ENCODE measurements at regions not wholly inside any gene's neighbourhood (a gene's known extent, or its start where the extent isn't known, plus 50 kb on each side); places are given as distances from the start of the nearest gene placed in this dataset.
"Not testable (repeated sequence)": the region's sequence is repeated elsewhere in the genome, so short reads cannot be mapped to it uniquely, and the experiment has no call there.

DNA sequence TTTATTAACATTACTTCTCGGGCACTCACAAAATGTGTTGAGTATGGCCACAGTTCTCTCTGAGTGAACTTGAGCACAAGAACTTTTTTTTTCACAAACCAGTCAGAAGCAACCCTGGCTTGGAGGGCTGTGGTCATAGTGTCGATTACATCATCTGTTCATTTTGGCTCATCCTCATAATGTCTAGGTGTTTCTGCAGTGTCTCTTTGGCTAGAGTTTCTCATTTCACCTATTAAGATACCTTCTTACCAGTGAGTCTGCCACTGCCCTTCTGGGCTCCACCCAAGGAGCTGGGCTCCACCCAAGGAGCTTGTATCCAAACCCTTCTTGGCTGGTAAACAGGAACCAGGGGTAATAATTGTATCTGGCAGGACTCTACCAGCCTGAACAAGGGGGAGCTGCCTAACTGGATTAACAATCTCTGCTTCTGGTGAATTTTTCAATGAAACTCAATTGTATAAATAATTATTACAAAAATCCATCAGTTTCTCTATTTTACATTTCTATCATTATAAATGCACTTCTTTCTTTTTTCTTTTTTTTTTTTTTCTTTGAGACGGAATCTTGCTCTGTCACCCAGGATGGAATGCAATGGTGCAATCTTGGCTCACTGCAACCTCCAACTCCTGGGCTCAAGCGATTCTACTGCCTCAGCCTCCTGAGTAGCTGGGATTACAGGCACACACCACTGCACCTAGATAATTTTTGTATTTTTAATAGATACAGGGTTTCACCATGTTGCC lies 667.7 kb upstream of the SLIT2 start:
- DNase-seq: no peak

DNA sequence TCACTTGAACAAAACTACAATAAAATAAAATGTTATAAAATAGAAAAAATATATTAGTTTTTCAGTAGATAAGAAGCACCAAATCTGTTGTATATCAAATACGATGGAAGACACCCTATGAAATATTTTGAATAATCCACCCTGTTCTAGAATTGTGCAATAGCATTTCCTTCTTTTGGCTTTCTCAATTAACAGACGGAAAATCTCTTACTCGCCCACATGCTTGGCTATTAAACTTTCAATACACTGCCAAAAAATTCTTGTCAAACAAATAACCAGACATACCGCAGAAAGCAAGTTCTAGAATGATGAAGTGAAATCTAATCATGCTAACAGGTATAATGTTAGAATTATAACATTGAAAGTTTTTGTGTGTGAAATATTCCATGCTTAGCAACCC lies 671.6 kb upstream of the SLIT2 start:
- no peak for DNase-seq

DNA sequence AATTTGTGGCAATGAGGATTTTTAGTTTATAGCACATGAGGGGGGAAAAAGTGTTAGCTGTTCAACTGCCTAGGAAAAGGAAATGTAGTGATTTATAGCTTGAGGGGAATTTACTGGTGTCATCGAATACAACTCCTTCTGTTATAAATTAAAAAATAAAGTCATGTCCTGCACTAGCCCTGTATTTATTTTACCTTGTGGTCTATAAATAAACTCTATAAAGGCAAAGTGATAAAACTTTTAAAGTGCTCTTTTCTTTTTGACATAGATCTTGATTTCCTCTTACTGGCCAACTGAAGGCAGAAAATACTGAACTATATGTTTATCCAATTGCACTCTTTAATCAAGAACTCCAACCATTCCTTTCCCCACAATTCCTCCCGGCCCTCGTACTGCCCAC lies 672.1 kb upstream of the SLIT2 start:
- DNase-seq: no peak

DNA sequence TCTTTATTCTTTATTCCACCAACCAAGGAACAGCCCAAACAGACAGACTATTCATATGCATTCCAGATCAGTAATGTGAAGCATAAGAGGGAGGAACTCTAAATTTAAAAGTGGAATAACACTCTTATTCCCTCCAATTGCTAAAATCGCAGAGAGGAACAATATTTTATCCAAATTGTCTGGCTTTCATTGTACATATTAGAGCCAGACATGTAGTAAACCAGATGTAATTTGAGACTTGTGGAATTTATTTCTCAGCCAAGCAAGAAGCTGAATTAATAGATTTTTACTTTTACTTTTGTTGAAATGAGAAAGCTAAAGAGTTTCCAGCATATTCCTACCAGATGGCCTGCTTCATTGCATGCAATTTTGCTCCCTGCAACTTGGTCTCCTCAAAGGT lies 674.6 kb upstream of the SLIT2 start:
- no peak for DNase-seq

DNA sequence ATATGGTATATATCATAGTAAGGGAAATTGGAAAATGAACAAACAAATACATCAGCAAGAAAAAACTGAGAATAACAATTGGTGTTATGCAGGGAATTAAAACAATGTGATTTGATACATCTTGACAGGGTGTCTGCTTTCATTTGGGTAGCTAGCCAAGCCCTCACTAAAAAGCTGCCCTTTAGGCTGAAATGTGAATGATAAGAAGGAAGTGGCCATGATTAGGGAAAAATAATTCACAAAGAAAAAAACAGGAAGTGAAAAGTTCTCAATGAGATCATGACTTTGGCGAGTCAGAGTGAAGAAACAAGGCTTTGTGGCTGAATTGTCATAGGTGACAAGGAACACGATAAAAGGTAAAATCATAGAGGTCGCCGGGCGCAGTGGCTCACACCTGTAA lies 675.8 kb upstream of the SLIT2 start:
- DNase-seq: no peak

DNA sequence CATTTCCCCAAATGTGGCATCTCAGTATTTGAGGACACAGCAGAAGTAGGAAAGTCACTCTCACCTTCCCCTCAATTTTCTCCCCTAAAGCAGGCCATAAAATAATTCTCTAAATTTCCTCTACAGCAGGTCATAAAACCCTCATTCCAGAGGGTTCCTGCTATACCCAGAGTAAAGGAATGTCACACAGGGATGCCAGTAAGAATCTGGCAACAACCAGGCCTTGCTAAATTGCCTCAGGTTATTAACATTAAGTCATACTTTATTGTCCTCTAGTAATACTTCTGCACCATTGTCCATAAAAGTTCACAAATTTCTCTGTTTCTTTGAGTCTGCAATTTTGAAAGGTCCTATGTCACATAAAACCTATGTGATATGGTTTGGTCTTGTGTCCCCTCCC lies 685.7 kb upstream of the SLIT2 start:
- no peak for DNase-seq

DNA sequence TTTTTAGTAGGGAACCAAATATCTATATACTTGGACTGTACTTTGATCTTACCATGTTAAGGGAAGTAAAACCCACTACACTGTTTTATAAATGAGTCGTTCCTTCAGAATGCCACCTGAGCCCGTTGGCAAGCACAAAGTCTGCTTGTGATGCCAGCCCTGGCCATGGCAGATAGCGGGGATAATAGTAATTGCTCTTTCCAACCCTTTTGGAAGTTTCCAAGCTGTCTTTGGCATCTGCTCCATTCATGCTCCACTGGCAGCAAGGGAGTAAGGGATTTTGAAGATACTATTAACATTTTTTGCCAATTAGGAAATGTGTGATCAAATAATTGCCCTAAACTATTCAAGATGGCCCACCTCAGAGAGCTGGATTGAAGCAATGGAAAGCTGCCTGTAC lies 689.2 kb upstream of the SLIT2 start:
- no peak for DNase-seq

DNA sequence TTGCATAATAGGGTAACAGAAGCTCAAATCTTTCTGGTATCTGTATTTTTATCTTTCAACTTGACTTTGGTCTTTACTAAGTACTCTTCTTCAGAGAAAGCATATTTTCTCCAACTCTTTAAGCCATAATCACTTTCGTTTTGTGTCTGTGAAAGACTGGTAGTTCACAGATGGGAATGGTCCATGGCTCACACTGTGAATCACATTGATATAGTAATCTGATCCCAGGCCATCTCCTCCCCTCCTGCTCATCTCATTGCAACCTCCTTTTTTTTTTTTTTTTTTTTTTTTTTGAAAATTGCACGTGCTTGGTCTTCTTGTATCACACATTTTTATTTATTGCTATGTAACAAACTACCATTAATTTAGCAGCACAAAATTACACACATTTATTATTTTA lies 694.5 kb upstream of the SLIT2 start:
- DNase-seq: no peak

DNA sequence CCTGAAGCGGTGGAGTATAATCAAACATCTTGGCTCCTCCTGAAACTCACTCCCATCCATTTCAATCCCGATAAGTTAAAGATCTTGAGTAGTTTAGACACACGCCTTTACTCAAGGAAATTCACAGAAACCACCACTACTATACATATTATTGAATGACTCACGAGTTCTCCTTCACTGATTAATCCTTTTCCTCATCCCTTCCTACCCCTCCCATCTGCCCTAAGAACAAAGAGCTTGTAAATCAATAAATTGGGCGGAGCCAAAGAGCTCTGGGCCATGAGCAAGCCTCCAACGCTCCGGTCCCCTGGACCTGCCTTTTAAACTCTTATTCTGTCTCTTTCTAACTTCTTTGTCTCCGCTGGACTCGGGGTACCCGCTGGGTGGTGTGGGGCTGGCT lies 695.4 kb upstream of the SLIT2 start:
- DNase-seq: not testable (repeated sequence)

DNA sequence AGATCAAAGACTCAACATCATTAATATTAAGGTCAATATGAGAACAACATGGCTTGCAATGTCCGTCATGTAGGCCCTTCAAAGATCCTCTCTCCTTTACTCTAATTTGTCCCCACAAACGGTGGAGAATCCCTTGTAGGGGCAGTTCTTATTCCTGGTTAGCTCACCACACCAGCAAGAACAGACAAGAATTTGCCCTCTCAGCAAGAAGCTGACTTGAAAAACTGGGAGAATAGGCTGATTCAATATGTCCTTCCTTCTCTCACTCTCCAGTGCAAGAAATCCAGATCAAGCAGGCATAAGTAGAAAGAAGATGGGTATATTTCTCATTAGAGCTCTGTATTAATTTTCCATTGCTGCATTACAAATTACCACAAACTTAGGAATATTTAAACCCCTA lies 704.2 kb upstream of the SLIT2 start:
- DNase-seq: no peak

DNA sequence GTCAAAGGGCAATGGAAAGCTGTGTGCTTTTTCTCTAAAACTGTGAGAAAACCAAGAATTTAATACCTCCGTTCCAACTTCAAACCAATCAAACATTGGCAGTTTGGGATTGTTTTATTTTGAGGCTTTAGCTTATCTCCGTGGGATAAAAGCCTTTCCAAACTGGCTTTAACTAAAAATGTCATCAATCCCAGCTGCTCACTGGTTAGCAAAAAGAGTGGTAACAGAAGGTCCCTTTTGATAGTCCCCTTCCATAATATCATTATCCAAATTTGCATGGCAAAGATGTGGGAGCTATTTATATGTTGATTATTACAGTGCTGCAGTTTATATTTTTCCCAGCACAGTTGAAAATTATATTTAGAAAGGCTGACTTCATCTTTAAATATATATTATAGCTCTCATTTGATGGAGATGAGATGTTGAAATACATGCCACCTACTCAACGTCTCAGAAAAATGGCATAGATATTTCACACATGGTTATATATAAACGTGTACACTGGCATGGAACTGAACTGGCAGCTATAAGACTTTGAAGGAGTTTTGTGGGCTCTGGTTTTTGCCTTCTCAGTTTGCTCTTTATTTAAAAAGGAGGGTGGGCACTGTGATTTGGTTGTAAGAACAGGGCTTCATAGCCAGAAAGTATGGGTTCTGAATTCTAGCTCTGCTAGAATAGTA lies 707.1 kb upstream of the SLIT2 start:
- no peak for DNase-seq

DNA sequence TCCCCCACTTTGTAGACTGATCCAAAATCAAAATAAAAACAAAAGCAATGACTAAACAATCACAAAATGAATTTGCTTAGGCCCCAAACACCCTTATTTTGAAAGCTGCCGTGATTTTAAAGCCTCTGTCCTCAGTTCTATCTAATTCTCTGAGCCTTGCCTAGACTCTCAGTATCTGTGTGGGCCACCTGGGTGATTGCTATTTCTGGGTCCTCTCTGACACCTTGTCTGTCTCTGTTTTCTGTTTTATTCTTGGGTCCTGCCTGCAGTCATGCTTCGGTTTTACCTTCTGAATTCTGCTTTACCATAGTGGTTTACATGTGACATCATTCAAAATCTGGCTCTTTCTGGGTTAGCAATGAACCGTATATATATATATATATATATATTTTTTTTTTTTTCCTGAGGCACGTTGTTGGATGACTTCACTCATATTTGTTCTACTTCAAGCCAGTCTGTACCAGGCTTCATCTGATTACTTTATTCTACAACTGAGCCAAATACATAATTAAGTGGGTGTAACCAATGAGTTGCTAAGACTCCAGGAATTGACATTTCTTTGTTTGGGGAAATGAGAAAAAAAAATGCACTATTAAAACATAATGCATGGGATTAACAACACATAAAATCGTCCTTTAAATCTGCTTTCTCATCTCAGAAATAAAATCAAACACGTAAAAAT lies 710.7 kb upstream of the SLIT2 start:
- no peak for DNase-seq

DNA sequence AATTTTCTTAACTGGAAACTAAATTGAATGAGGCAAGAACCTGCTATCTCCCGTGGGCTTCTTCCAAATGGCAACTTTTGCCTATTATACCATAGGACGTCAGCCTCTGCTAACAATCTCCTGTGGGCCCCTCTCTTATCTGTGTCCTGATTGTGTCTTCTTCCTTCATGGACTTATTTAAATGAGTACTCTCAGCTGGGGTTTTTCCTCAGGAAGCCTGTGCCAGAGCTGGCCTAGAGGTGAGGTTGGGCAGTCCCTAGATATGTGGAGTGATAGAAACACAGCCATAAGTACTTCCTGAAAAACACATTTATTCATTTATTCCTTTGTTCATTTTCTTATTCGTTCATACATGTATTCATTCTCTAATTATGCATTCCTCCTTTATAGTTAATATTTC lies 712.5 kb upstream of the SLIT2 start:
- no peak for DNase-seq

DNA sequence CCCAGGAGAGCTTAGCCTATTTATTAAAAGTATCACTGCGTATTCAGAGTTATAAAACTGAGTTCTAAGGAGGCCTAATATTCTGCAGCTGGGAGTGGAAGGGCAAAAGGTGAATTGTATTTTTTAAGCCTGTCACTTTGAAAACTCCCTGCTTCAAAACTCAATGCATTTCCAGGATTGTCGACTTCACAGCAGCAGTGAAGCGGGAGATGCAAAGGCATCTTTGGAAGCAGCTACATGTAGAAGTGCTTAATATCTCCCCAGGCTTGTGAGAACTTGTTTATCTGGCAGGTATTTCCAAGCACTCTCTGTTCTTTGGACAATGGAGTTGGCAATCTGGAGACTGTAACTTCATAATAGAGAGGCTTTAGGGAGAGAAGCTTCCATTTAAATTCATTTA lies 717.5 kb upstream of the SLIT2 start:
- DNase-seq: no peak

DNA sequence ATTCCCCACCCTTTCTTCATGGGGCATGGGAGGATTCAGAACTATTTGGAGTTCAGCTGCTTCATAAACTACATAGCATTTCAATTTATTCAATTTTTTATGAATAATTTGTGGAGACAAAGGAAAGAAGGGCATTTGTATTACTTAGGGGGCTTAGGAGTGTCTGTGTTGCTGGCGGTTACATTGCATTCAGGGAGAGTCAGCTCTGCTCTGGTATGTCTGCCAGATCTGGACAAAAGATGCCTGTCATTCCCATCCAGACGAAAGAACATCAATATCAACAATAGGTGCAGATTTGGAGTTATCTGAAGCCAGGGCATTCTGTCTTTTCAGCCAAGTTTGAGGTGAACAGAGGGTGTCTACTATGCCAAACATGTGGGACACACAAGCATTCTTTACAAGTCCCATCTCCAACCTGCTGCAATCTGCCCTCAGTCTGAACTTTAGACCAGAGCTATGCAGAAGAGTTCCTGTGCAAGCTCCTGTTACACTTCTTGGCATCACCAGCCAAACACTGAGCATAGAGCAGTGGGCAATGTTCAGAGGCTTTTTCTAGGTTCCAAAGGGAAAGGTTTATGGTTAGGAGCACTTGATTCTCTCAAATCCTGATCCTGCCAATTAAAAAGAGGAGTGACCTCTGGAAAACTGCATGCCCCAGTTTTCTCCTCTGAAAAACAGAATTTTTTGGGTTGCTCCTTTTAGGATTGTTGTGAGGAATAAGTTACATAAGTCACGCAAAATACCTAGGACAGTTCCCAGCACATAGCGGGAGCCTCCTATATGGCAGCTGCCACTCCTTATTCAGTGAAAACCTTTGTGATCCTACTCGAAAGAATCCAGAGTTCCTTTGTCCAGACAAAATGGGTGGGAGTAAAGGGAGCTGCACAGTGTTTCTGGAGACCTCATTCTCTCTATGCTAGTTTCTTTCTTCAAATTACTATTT lies 719.5 kb upstream of the SLIT2 start:
- no peak for DNase-seq

DNA sequence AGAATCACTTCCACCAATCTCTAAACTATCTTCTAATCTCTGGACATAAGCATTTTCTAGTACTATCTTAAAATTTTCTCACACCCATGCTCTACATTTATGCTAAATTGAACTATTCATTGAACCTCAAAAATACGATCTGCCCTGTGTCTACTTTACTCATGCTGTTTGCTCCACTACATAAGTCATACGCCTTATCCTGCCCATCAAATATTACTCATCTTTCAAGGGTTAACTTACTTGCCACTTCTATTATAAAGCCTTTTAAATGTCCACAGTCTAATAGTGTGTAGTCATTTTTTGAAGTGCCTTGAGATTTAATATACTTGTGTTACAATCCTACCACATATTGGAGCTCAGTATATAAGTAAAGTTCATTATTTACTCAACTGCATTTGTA lies 727.7 kb upstream of the SLIT2 start:
- DNase-seq: no peak

DNA sequence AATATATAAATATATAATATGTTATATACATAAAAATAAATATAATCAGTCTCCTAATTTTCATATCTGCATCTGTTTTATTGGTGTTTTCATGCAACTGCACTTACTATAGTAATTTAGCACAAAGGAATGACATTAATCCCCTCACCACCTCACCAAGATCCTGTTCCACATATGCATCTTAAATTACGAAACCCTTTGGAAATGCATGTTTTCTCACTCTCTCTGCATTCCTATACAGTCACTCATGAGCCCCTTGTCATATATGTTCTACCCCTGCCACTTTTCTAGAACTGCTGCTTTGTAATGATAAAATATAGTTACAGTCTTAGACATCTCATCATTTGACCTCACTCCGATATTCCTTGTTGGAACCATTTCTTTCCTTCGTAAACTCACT lies 728.7 kb upstream of the SLIT2 start:
- no peak for DNase-seq

DNA sequence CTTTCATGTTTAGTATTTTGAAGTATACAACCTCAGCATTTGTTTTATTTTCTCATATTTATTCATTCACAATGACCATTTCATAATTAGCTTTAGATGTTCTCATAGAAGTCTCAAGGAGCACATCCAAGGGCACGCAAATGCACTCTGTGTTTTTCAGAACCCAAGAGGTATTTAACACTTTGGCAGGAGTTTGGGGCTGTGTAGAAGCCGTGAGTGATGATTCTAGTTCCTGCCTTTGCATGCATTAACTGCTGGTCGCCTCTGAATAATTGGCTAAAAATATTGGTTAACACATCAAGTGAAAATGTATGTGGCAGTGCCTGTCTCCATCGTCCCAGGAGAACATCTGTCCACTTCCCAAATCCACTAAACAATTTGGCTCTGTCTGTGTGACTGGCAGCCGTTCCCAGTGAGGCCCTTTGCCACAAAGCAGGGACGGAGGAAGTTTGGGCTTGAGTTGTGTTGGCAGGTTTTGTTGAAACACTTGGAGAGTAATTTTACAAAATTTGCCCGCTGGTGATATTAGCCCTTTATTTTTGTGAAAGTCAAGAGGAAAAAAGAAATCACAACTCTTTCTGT lies 730.7 kb upstream of the SLIT2 start:
- DNase-seq: no peak

DNA sequence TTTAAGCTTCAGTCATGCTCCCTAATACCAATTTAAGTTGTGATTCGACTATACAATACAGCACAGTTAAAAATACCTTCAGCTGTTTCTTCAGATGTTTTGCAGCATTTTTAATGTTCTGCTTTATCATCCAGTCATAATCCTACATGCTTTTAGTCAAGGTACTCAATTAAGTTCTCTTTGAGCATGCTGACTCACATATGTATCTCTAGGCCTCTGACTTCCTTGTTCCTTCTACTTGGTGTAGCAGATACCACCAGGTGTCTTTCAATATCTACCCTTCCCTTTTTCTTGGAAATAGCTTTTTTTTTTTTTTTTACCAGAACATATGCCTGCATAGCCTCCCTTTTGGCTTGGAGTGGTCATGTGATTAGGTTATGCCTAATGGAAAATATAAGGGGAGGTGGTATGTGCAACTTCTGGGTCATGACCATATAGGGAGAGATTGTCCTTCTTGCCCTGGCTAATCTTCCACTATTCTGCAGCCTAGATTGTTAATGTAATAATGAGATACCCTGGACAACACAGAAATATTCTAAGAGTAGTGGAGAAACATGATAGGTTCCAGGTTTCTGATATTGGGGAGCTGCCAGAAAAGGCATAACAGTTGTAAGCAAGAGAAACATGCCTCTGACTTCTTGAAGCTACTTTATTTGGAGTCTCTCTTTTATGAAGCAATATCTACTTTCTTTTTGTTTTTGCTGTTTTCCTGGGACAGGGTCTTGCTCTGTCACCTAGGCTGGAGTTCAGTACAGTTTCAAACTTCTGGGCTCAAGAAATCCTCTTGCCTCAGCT lies 737.2 kb upstream of the SLIT2 start:
- DNase-seq: no peak

DNA sequence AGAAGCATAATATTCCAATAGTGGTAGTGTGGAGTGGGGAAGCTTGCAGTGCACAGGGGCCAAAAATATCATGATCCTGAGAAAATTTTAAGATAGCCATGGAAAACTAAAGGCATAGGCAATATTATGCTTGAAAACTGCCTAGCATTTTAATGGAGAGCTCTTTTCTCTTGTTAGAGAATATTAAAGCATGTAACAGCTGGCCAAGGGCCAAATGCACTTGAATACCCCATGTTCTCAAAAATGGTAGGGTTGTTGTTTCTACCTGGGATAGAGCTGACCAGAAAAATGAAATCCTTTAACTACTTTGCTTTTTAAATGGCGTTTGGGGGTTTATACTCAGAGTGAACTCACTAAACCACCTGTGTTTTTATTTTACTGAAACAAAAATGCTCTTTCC lies 739.6 kb upstream of the SLIT2 start:
- no peak for DNase-seq

DNA sequence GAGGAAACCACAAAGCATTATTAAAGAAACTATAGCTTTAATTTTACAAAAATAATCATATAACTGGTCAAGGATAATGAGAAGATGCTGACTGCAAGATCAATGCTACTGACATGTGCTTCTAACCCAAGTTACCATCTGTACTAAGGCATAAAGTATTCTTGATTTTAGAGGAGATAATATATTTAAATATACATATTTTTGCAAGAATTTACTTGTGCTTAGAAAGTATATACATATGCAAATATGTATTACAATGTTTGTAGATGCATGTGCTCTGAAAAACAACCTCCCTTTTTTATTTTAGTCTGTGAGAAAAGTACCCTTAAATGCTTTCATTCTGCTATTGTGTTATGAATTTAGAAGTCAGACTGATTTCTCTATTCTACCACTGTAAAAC lies 740.7 kb upstream of the SLIT2 start:
- no peak for DNase-seq

DNA sequence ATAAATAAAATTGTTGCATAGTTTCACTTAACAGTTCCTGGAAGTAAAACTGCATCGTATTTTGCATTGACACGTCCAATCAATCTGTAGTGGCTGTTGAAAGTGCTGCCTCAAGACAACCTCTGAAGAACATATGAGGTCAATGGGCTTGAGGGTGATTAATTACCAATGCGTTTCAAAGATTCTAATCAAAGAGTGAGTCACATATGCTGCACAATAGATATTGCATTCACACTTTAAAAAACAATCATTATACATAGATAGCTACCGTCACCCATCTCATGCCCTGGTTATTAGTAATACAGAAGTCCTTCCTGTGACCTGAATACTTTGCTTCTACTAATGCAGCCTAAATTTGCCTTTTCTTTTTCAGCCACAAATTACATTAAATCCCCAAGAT lies 743.3 kb upstream of the SLIT2 start:
- no peak for DNase-seq

Measured in C1 segment of cervical spinal cord (tissue), 14 donors.